ENCODE measurements at regions not wholly inside any gene's neighbourhood (a gene's known extent, or its start where the extent isn't known, plus 50 kb on each side); places are given as distances from the start of the nearest gene placed in this dataset.
"Not testable (repeated sequence)": the region's sequence is repeated elsewhere in the genome, so short reads cannot be mapped to it uniquely, and the experiment has no call there.

- not testable (repeated sequence) for DNase-seq
These were observed 176.8 kb downstream of the CDC14C start for GRCh38 chr7:49100908-49101740.

GRCh38 chr7:49102411-49102810, 178.1 kb downstream of the CDC14C start:
- DNase-seq = no peak

GRCh38 chr7:49111706-49112105, 187.4 kb downstream of the CDC14C start:
- DNase-seq = no peak

- no peak for DNase-seq
These were observed 187.9 kb downstream of the CDC14C start for GRCh38 chr7:49112222-49112621.

- DNase-seq = no peak
These were observed 188.3 kb downstream of the CDC14C start for GRCh38 chr7:49112647-49113046.

GRCh38 chr7:49119706-49120105, 195.4 kb downstream of the CDC14C start:
- no peak for DNase-seq

- DNase-seq = no peak
These were observed 200.9 kb downstream of the CDC14C start for GRCh38 chr7:49125246-49125645.

- no peak for DNase-seq
These were observed 203.1 kb downstream of the CDC14C start for GRCh38 chr7:49127359-49127913.

- DNase-seq = no peak
These were observed 213.6 kb downstream of the CDC14C start for GRCh38 chr7:49137978-49138377.

GRCh38 chr7:49150486-49150885, 226.1 kb downstream of the CDC14C start:
- no peak for DNase-seq

GRCh38 chr7:49151146-49151545, 226.8 kb downstream of the CDC14C start:
- DNase-seq = no peak

- DNase-seq = no peak
These were observed 234.0 kb downstream of the CDC14C start for GRCh38 chr7:49158321-49158720.

GRCh38 chr7:49159536-49159935, 235.2 kb downstream of the CDC14C start:
- no peak for DNase-seq

- no peak for DNase-seq
These were observed 242.1 kb downstream of the CDC14C start for GRCh38 chr7:49166441-49166840.

GRCh38 chr7:49172639-49173038, 248.3 kb downstream of the CDC14C start:
- DNase-seq = no peak

GRCh38 chr7:49174396-49174795, 250.0 kb downstream of the CDC14C start:
- DNase-seq = no peak

GRCh38 chr7:49187543-49188268, 263.4 kb downstream of the CDC14C start:
- DNase-seq = no peak

GRCh38 chr7:49228426-49229098, 304.2 kb downstream of the CDC14C start:
- no peak for DNase-seq

GRCh38 chr7:49229246-49229645, 304.9 kb downstream of the CDC14C start:
- DNase-seq = no peak

GRCh38 chr7:49243521-49243920, 319.2 kb downstream of the CDC14C start:
- no peak for DNase-seq

- no peak for DNase-seq
These were observed 320.2 kb downstream of the CDC14C start for GRCh38 chr7:49244543-49244942.

- DNase-seq = no peak
These were observed 320.7 kb downstream of the CDC14C start for GRCh38 chr7:49245062-49245461.

- DNase-seq = no peak
These were observed 323.4 kb downstream of the CDC14C start for GRCh38 chr7:49247759-49248158.

Data from CD4-positive, alpha-beta T cell treated with Interleukin-10 for 1 hour (primary cell).